Lung (tissue), 11 donors: ENCODE measurements at regions not wholly inside any gene's neighbourhood (a gene's known extent, or its start where the extent isn't known, plus 50 kb on each side); places are given as distances from the start of the nearest gene placed in this dataset.

Experiments used
- ATAC-seq: fragments of 200-7000 bp; cut with Tn5 transposase; one replicate; pipeline ENCODE4 v1.9.1; 2020; ENCODE audit warnings: moderate number of reproducible peaks; ENCODE audit not compliant: insufficient read depth, low FRiP score
- DNase-seq, 3 donors: peaks; one replicate each; pipeline ENCODE4 v3.0.0-alpha.2; 2013 to 2017
- H3K27ac ChIP-seq, 2 donors: one replicate each; pipeline ENCODE4 v1.5.1; 2013; ENCODE audit warnings: mild to moderate bottlenecking in 2 of 2, moderate library complexity in 2 of 2, control low read depth in 1 of 2, inconsistent platforms in 1 of 2, low read depth in 1 of 2, low read length in 1 of 2
- H3K27me3 ChIP-seq, 3 donors: one replicate each; pipeline ENCODE4 v1.5.1; 2013; ENCODE audit warnings: low read length in 2 of 3; ENCODE audit not compliant: control insufficient read depth in 3 of 3, insufficient read depth in 3 of 3
- H3K36me3 ChIP-seq, 4 donors: one replicate each; pipeline ENCODE4 v1.5.1; 2013; ENCODE audit warnings: low read length in 4 of 4, mild to moderate bottlenecking in 1 of 4, moderate library complexity in 1 of 4; ENCODE audit not compliant: control insufficient read depth in 4 of 4, insufficient read depth in 4 of 4
- H3K4me1 ChIP-seq, 5 donors: one replicate each; pipeline ENCODE4 v1.5.1; 2013; ENCODE audit warnings: low read length in 5 of 5, mild to moderate bottlenecking in 2 of 5, moderate library complexity in 1 of 5; ENCODE audit not compliant: control insufficient read depth in 5 of 5, insufficient read depth in 5 of 5
- H3K4me3 ChIP-seq: one replicate; pipeline ENCODE4 v1.5.1; 2013; ENCODE audit warnings: mild to moderate bottlenecking, control low read depth, moderate library complexity
- H3K9ac ChIP-seq, 2 donors: one replicate each; pipeline ENCODE4 v1.5.1; 2013; ENCODE audit warnings: low read length in 2 of 2, control low read depth in 1 of 2; ENCODE audit not compliant: insufficient read depth in 1 of 2
- H3K9me3 ChIP-seq, 4 donors: one replicate each; pipeline ENCODE4 v1.5.1; 2013; ENCODE audit warnings: low read length in 3 of 4, mild to moderate bottlenecking in 1 of 4, moderate library complexity in 1 of 4; ENCODE audit not compliant: control insufficient read depth in 4 of 4, insufficient read depth in 3 of 4
- WGBS, 2 donors: extraction: QIAGEN DNeasy Blood & Tissue Kit; methylation state at CpG; one replicate each; pipeline ENCODE4 v1.1.7; 2013; 5-methylcytosine and 5-hydroxymethylcytosine counted together
- TF ChIP-seq, protein P1 (sequence below): IDR thresholded peaks from 2 replicates; pipeline ENCODE4 v1.5.1; 2012; ENCODE audit warnings: mild to moderate bottlenecking; ENCODE audit errors: control extremely low read depth, extremely low read depth
- donor health status: control.
- donor health status: control.
- donor health status: Bipolar disorder and iron deficiency.
- donor health status: healthy.
- donor health status: DM: yes; HTN: yes; CAD: no.

DNA sequence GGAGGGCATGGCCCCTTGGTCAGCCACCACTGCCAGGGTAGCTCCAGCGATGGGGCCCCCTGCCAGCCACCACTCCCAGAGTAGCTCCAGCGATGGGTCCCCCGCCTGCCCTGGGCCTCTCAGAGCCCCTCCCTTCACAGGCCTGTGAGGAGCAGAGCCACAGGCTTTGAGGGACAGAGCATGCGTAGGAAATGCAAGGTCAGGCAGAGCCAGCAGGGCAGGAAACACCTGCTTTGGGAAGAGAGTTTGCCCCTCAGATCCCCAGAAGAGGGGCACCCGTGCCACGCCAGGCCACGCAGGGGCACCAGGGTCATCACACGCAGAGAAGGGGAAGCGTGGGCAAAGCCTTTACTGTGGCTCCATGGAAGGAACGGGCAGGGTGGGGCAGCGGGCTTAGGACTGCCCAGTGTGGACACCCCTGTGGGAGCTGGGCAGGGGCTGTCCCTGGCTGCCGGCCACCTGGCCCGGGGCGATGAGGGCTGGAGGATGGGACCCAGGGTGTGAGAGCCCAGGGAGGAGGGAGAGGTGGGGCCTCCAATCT, 477.8 kb downstream of the BRD1 start:
- TF ChIP-seq, protein P1, sequence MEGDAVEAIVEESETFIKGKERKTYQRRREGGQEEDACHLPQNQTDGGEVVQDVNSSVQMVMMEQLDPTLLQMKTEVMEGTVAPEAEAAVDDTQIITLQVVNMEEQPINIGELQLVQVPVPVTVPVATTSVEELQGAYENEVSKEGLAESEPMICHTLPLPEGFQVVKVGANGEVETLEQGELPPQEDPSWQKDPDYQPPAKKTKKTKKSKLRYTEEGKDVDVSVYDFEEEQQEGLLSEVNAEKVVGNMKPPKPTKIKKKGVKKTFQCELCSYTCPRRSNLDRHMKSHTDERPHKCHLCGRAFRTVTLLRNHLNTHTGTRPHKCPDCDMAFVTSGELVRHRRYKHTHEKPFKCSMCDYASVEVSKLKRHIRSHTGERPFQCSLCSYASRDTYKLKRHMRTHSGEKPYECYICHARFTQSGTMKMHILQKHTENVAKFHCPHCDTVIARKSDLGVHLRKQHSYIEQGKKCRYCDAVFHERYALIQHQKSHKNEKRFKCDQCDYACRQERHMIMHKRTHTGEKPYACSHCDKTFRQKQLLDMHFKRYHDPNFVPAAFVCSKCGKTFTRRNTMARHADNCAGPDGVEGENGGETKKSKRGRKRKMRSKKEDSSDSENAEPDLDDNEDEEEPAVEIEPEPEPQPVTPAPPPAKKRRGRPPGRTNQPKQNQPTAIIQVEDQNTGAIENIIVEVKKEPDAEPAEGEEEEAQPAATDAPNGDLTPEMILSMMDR: no peak
- Histone ChIP-seq H3K9ac (no peak overlapping the region), H3K9me3 (peaks cover 0 to 2% (median 0%) of the 10 kb centered on the region in 4 donors), H3K27ac (no peak overlapping the region), H3K4me1 (no peaks in the 10 kb centered on the region), H3K4me3 (no peak overlapping the region), H3K36me3 (no peaks in the 10 kb centered on the region), H3K27me3 (no peaks in the 10 kb centered on the region)
- no peak for ATAC-seq
- peak in 2 of 3 donors; percentile 11 to 15 for DNase-seq
- WGBS, 2 donors: 22 to 49% methylated on average over 14 of the region's 14 CpGs

DNA sequence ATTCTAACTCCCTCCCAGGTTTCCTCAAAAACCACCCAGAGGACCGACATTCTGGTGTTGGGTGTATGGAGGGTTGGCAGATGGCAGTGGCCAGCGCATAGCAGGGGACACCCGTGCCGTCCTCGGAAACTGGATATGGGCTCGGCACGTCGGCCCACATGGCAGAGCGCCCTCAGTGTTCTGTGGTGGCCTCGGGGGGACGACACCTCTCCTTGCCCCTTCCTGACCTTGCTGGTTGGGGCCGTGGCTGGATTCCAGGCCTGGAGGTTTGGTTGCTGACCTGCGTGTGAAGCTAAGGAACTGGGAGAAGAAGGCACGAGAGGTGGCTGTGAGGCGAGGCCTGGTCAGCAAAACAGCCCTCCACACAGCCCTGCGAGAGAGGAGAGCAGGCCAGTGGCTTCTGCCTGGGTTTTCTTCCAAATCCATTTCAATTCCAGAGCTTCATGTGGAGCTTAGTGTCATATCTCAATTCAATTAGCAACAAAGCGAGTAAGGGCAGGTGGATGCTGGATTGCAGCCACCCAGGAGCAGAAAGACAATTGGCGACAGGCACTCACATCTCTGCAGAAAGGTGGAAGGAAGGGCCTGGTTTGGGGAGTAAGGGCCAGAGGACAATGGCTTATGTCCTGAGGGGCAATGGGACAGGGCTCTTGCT, 478.4 kb downstream of the BRD1 start:
- Histone ChIP-seq H3K4me3 (no peak overlapping the region), H3K36me3 (no peaks in the 10 kb centered on the region), H3K27me3 (peaks cover 0 to 3% (median 0%) of the 10 kb centered on the region in 3 donors), H3K4me1 (no peaks in the 10 kb centered on the region), H3K27ac (no peak overlapping the region), H3K9ac (no peak overlapping the region), H3K9me3 (peaks cover 0 to 2% (median 0%) of the 10 kb centered on the region in 4 donors)
- TF ChIP-seq, protein P1: no peak
- 88 to 91% methylated on average over 18 of the region's 18 CpGs for WGBS, 2 donors
- DNase-seq (no peak), ATAC-seq (no peak)

- Histone ChIP-seq H3K4me1 (peaks cover 0 to 3% (median 0%) of the 10 kb centered on the region in 5 donors), H3K27me3 (peaks cover 0 to 3% (median 0%) of the 10 kb centered on the region in 3 donors), H3K9me3 (peaks cover 0 to 2% (median 0%) of the 10 kb centered on the region in 4 donors), H3K9ac (no peak overlapping the region), H3K27ac (no peak overlapping the region), H3K36me3 (no peaks in the 10 kb centered on the region), H3K4me3 (no peak overlapping the region)
- WGBS, 2 donors: 73 to 86% methylated on average over 12 of the region's 12 CpGs
- DNase-seq (no peak), ATAC-seq (no peak)
- TF ChIP-seq, protein P1: no peak
Measured at GRCh38 chr22:49348631-49349030, 479.0 kb downstream of the BRD1 start.
